Esophagus muscularis mucosa (tissue), 4 donors: ENCODE measurements at regions not wholly inside any gene's neighbourhood (a gene's known extent, or its start where the extent isn't known, plus 50 kb on each side); places are given as distances from the start of the nearest gene placed in this dataset.

ENCODE experiments used
- EP300 ChIP-seq: sonication (generic); formaldehyde crosslinking; IDR thresholded peaks from one replicate; pipeline ENCODE4 v1.6.1; 2017; ENCODE audit warnings: antibody characterized with exemption
- POLR2AphosphoS5 ChIP-seq, 2 donors: sonication (generic); formaldehyde crosslinking; IDR thresholded peaks; one replicate each; pipeline ENCODE4 v1.6.1; 2017; ENCODE audit warnings: antibody characterized with exemption in 2 of 2
- TF ChIP-seq, protein P1 (sequence below), 3 experiments: fragments of 200-600 bp in 2 of 3; fragments of 450-650 bp in 1 of 3; sonication (generic) in 2 of 3; IDR thresholded peaks; one replicate each; pipeline ENCODE4 v1.5.1; 2017 to 2019; ENCODE audit warnings: antibody characterized with exemption in 3 of 3, mild to moderate bottlenecking in 2 of 3, moderate library complexity in 1 of 3

DNA sequence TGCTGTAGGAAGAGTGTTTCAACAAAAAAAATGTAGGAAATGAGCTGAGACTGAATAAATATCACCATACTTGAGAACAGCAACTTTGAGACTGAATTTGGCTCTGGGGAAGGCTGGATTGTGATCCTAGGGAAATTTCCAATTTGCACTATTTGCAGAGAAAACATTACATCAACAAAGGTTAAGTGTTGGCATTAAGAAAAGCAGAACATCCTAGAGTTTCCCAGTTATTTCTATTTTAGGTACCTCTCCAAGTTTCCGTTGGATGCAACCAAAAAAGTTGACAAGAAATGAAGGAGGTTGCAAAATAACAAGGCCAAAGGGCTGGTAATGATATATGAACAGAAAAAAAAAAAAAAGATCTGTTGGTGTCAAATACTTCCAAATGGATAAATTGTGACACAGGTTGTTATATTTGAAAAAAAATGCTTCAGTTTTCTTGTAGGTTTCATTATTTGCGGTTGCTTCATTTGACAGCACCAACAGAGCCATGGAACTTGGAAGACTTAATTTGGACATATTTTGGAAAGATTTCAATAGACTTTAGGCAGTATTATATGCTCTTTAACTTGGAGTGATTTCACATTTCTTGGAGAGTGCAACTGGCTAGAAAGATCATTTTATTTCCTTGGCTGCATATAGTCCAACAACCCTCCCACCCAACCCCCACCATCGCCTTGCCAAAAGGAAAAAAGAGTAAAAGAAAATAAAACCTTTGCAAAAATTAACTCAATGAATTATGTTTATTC is 230.8 kb downstream of the ZNF608 start:
- TF ChIP-seq, protein P1, sequence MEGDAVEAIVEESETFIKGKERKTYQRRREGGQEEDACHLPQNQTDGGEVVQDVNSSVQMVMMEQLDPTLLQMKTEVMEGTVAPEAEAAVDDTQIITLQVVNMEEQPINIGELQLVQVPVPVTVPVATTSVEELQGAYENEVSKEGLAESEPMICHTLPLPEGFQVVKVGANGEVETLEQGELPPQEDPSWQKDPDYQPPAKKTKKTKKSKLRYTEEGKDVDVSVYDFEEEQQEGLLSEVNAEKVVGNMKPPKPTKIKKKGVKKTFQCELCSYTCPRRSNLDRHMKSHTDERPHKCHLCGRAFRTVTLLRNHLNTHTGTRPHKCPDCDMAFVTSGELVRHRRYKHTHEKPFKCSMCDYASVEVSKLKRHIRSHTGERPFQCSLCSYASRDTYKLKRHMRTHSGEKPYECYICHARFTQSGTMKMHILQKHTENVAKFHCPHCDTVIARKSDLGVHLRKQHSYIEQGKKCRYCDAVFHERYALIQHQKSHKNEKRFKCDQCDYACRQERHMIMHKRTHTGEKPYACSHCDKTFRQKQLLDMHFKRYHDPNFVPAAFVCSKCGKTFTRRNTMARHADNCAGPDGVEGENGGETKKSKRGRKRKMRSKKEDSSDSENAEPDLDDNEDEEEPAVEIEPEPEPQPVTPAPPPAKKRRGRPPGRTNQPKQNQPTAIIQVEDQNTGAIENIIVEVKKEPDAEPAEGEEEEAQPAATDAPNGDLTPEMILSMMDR (IDR thresholded peaks at IDR 0.05) = no peak
- TF ChIP-seq POLR2AphosphoS5 (IDR thresholded peaks at IDR 0.05) (no peak), EP300 (no peak)
